ENCODE measurements at regions not wholly inside any gene's neighbourhood (a gene's known extent, or its start where the extent isn't known, plus 50 kb on each side); places are given as distances from the start of the nearest gene placed in this dataset.
"Not testable (repeated sequence)": the region's sequence is repeated elsewhere in the genome, so short reads cannot be mapped to it uniquely, and the experiment has no call there.

GRCh38 chr6:140344142-140344913 is 969.9 kb upstream of the CITED2 start:
- H3K4me1 ChIP-seq: peaks cover 41% of the 10 kb centered on the region
- no peak overlapping the region for H3K4me3 ChIP-seq
- H3K27ac ChIP-seq (replicated peaks): peak overlapping the region; percentile 64
- TF ChIP-seq CTCF (IDR thresholded peaks at IDR 0.05; ENCODE audit: borderline replicate concordance): no peak
- intact Hi-C loops (cut with micrococcal nuclease): no loop called here
- no peaks in the 10 kb centered on the region for H3K27me3 ChIP-seq (ENCODE audit: low read depth)
- H3K36me3 ChIP-seq: no peaks in the 10 kb centered on the region
- peaks cover 12% of the 10 kb centered on the region for H3K9me3 ChIP-seq (replicated peaks)
- no peak for DNase-seq

- intact Hi-C loops (cut with micrococcal nuclease): no loop called here
- no peaks in the 10 kb centered on the region for H3K27me3 ChIP-seq (ENCODE audit: low read depth)
Observed at GRCh38 chr6:140343128-140343527, 968.7 kb upstream of the CITED2 start.

GRCh38 chr6:140341272-140341671 is 966.8 kb upstream of the CITED2 start:
- Histone ChIP-seq H3K4me3 (no peak overlapping the region), H3K36me3 (no peaks in the 10 kb centered on the region), H3K4me1 (peaks cover 21% of the 10 kb centered on the region), H3K27ac (replicated peaks) (no peak overlapping the region), H3K27me3 (ENCODE audit: low read depth) (no peaks in the 10 kb centered on the region), H3K9me3 (replicated peaks) (peaks cover 16% of the 10 kb centered on the region)
- DNase-seq: no peak
- TF ChIP-seq CTCF (IDR thresholded peaks at IDR 0.05; ENCODE audit: borderline replicate concordance): no peak
- intact Hi-C loops (cut with micrococcal nuclease): no loop called here

More at GRCh38 chr6:140343128-140343527, 968.7 kb upstream of the CITED2 start:
- peaks cover 16% of the 10 kb centered on the region for H3K9me3 ChIP-seq (replicated peaks)
- TF ChIP-seq CTCF (IDR thresholded peaks at IDR 0.05; ENCODE audit: borderline replicate concordance): no peak
- no peak overlapping the region for H3K4me3 ChIP-seq
- DNase-seq: no peak
- H3K27ac ChIP-seq (replicated peaks): no peak overlapping the region
- H3K36me3 ChIP-seq: no peaks in the 10 kb centered on the region
- H3K4me1 ChIP-seq: peaks cover 39% of the 10 kb centered on the region

- Histone ChIP-seq H3K4me1 (peaks cover 16% of the 10 kb centered on the region), H3K27me3 (ENCODE audit: low read depth) (no peaks in the 10 kb centered on the region), H3K27ac (replicated peaks) (no peak overlapping the region), H3K4me3 (no peak overlapping the region), H3K36me3 (no peaks in the 10 kb centered on the region), H3K9me3 (replicated peaks) (peaks cover 16% of the 10 kb centered on the region)
- intact Hi-C loops (cut with micrococcal nuclease): no loop called here
- TF ChIP-seq CTCF (IDR thresholded peaks at IDR 0.05; ENCODE audit: borderline replicate concordance): no peak
- no peak for DNase-seq
Observed at GRCh38 chr6:140340795-140341194, 966.3 kb upstream of the CITED2 start.

- DNase-seq; H3K36me3 ChIP-seq; H3K4me3 ChIP-seq; H3K4me1 ChIP-seq; H3K27me3 ChIP-seq (ENCODE audit: low read depth); intact Hi-C loops (cut with micrococcal nuclease); H3K27ac ChIP-seq (replicated peaks): not testable (repeated sequence)
- H3K9me3 ChIP-seq (replicated peaks): peaks cover 16% of the 10 kb centered on the region
Observed at GRCh38 chr6:140339084-140339483, 964.6 kb upstream of the CITED2 start.

- Histone ChIP-seq H3K4me1 (peaks cover 38% of the 10 kb centered on the region), H3K27me3 (ENCODE audit: low read depth) (no peaks in the 10 kb centered on the region), H3K4me3 (no peak overlapping the region), H3K36me3 (no peaks in the 10 kb centered on the region), H3K27ac (replicated peaks) (no peak overlapping the region), H3K9me3 (replicated peaks) (peaks cover 15% of the 10 kb centered on the region)
- no peak for DNase-seq
- TF ChIP-seq CTCF (IDR thresholded peaks at IDR 0.05; ENCODE audit: borderline replicate concordance): no peak
- intact Hi-C loops (cut with micrococcal nuclease): no loop called here
Observed at GRCh38 chr6:140321891-140322290, 947.4 kb upstream of the CITED2 start.
